Ishikawa (cell line): ENCODE measurements at regions not wholly inside any gene's neighbourhood (a gene's known extent, or its start where the extent isn't known, plus 50 kb on each side); places are given as distances from the start of the nearest gene placed in this dataset.

Experiments used
- CREB1 ChIP-seq: IDR thresholded peaks from 2 replicates; pipeline ENCODE4 v1.6.1; 2012; ENCODE audit warnings: low read depth
- RAD21 ChIP-seq: IDR thresholded peaks from 2 replicates; pipeline ENCODE4 v1.6.1; 2012; ENCODE audit warnings: low read depth

GRCh38 chr5:117568126-117568525, 993.5 kb upstream of the SEMA6A start:
- TF ChIP-seq RAD21: no peak
- TF ChIP-seq CREB1: no peak
